ENCODE measurements at regions not wholly inside any gene's neighbourhood (a gene's known extent, or its start where the extent isn't known, plus 50 kb on each side); places are given as distances from the start of the nearest gene placed in this dataset.

GRCh38 chr10:78251016-78251385, 217.3 kb downstream of the RPS24 start:
- Histone ChIP-seq H3K9me3 (ENCODE audit: insufficient read depth, low read depth) (no peaks in the 10 kb centered on the region; the same call in 1 of the 2 replicates), H3K4me3 (no peak overlapping the region), H3K27ac (no peak overlapping the region), H3K4me2 (no peak overlapping the region), H3K27me3 (ENCODE audit: insufficient read depth, low read depth) (no peaks in the 10 kb centered on the region), H4K20me1 (ENCODE audit: insufficient read depth) (no peaks in the 10 kb centered on the region), H2AFZ (no peak overlapping the region), H3K4me1 (replicated peaks; ENCODE audit: insufficient read depth) (peaks cover 9% of the 10 kb centered on the region), H3K9me2 (ENCODE audit: insufficient read depth) (no peaks in the 10 kb centered on the region), H3K79me2 (ENCODE audit: low read depth) (no peaks in the 10 kb centered on the region), H3K36me3 (ENCODE audit: low read depth) (no peaks in the 10 kb centered on the region), H3F3A (ENCODE audit: insufficient read depth, low read depth) (peaks cover 5% of the 10 kb centered on the region; the same call in 1 of the 2 replicates)
- POLR2A ChIA-PET (ENCODE audit: unreplicated experiment), result no interaction called here
- BruUV-seq (replicated peaks), result no TSS peak
- no peak for DNase-seq
- CTCF ChIA-PET, result no interaction called here
- intact Hi-C loops (cut with micrococcal nuclease; ENCODE audit: unreplicated experiment), result no loop called here
- no peak for TF ChIP-seq EZH2 (IDR thresholded peaks at IDR 0.05; ENCODE audit: low read depth)
- TF ChIP-seq CTCF (conservative IDR thresholded peaks at IDR 0.05), result no peak

- Histone ChIP-seq H3F3A (ENCODE audit: insufficient read depth, low read depth) (peaks cover 12% of the 10 kb centered on the region; the same call in 1 of the 2 replicates), H3K9me3 (ENCODE audit: insufficient read depth, low read depth) (no peaks in the 10 kb centered on the region; the same call in 1 of the 2 replicates), H3K9me2 (ENCODE audit: insufficient read depth) (no peaks in the 10 kb centered on the region), H3K4me2 (no peak overlapping the region), H3K27ac (no peak overlapping the region), H3K79me2 (ENCODE audit: low read depth) (no peaks in the 10 kb centered on the region), H3K27me3 (ENCODE audit: insufficient read depth, low read depth) (no peaks in the 10 kb centered on the region), H3K4me1 (replicated peaks; ENCODE audit: insufficient read depth) (peaks cover 17% of the 10 kb centered on the region), H3K36me3 (ENCODE audit: low read depth) (no peaks in the 10 kb centered on the region), H3K4me3 (no peak overlapping the region), H4K20me1 (ENCODE audit: insufficient read depth) (no peaks in the 10 kb centered on the region), H2AFZ (no peak overlapping the region)
- POLR2A ChIA-PET (ENCODE audit: unreplicated experiment), result no interaction called here
- CTCF ChIA-PET, result no interaction called here
- intact Hi-C loops (cut with micrococcal nuclease; ENCODE audit: unreplicated experiment), result no loop called here
- no peak for DNase-seq
- BruUV-seq (replicated peaks), result no TSS peak
- TF ChIP-seq CTCF (conservative IDR thresholded peaks at IDR 0.05), result no peak
- no peak for TF ChIP-seq EZH2 (IDR thresholded peaks at IDR 0.05; ENCODE audit: low read depth)
Observed at GRCh38 chr10:78252286-78252685, 218.6 kb downstream of the RPS24 start.

GRCh38 chr10:78253063-78253853, 219.6 kb downstream of the RPS24 start:
- Histone ChIP-seq H3K4me2 (no peak overlapping the region), H3K4me3 (no peak overlapping the region), H3K79me2 (ENCODE audit: low read depth) (no peaks in the 10 kb centered on the region), H3K9me2 (ENCODE audit: insufficient read depth) (no peaks in the 10 kb centered on the region), H3K27ac (no peak overlapping the region), H3K27me3 (ENCODE audit: insufficient read depth, low read depth) (no peaks in the 10 kb centered on the region), H2AFZ (no peak overlapping the region), H3K9me3 (ENCODE audit: insufficient read depth, low read depth) (no peaks in the 10 kb centered on the region; the same call in 1 of the 2 replicates), H3K36me3 (ENCODE audit: low read depth) (no peaks in the 10 kb centered on the region), H4K20me1 (ENCODE audit: insufficient read depth) (no peaks in the 10 kb centered on the region), H3K4me1 (replicated peaks; ENCODE audit: insufficient read depth) (peaks cover 17% of the 10 kb centered on the region), H3F3A (ENCODE audit: insufficient read depth, low read depth) (peaks cover 12% of the 10 kb centered on the region; the same call in 1 of the 2 replicates)
- no TSS peak for BruUV-seq (replicated peaks)
- no peak for DNase-seq
- CTCF ChIA-PET, result no interaction called here
- POLR2A ChIA-PET (ENCODE audit: unreplicated experiment), result no interaction called here
- no peak for TF ChIP-seq CTCF (conservative IDR thresholded peaks at IDR 0.05)
- TF ChIP-seq EZH2 (IDR thresholded peaks at IDR 0.05; ENCODE audit: low read depth), result no peak
- intact Hi-C loops (cut with micrococcal nuclease; ENCODE audit: unreplicated experiment), result no loop called here

Measured in PC-9 (cell line).